Testis (tissue), 2 donors: ENCODE measurements at regions not wholly inside any gene's neighbourhood (a gene's known extent, or its start where the extent isn't known, plus 50 kb on each side); places are given as distances from the start of the nearest gene placed in this dataset.

ENCODE experiments used
- POLR2A ChIP-seq: fragments of 450-650 bp; IDR thresholded peaks from one replicate; pipeline ENCODE4 v1.6.1; 2017; ENCODE audit warnings: antibody characterized with exemption, mild to moderate bottlenecking, moderate library complexity
- TF ChIP-seq, protein P1 (sequence below), 3 experiments: fragments of 450-650 bp in 2 of 3; fragments of 200-600 bp in 1 of 3; sonication (generic) in 1 of 3; IDR thresholded peaks; one replicate each; pipeline ENCODE4 v1.5.1; 2016 to 2019; ENCODE audit warnings: antibody characterized with exemption in 3 of 3, mild to moderate bottlenecking in 2 of 3, moderate library complexity in 1 of 3

DNA sequence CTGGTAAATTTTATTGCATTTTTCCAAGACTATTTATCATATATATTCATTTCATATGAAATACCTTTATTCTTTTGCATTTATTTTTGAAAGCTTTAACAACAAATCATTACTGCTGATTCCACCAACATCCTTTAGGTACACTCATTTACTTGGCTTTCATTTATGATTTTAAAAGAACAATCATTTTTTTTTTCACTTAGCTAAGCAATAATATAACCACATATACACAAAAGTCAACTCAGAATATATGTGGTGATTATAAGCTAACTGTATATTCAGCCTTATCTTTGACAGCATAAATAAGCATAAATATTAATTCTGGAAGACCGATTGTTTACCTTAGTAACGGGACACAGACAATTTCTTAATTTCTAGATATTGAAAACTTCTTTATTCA is 458.6 kb upstream of the ZNF385D start:
- TF ChIP-seq, protein P1, sequence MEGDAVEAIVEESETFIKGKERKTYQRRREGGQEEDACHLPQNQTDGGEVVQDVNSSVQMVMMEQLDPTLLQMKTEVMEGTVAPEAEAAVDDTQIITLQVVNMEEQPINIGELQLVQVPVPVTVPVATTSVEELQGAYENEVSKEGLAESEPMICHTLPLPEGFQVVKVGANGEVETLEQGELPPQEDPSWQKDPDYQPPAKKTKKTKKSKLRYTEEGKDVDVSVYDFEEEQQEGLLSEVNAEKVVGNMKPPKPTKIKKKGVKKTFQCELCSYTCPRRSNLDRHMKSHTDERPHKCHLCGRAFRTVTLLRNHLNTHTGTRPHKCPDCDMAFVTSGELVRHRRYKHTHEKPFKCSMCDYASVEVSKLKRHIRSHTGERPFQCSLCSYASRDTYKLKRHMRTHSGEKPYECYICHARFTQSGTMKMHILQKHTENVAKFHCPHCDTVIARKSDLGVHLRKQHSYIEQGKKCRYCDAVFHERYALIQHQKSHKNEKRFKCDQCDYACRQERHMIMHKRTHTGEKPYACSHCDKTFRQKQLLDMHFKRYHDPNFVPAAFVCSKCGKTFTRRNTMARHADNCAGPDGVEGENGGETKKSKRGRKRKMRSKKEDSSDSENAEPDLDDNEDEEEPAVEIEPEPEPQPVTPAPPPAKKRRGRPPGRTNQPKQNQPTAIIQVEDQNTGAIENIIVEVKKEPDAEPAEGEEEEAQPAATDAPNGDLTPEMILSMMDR (IDR thresholded peaks at IDR 0.05) = no peak
- TF ChIP-seq POLR2A = no peak
